ENCODE measurements at regions not wholly inside any gene's neighbourhood (a gene's known extent, or its start where the extent isn't known, plus 50 kb on each side); places are given as distances from the start of the nearest gene placed in this dataset.
"Not testable (repeated sequence)": the region's sequence is repeated elsewhere in the genome, so short reads cannot be mapped to it uniquely, and the experiment has no call there.

DNA sequence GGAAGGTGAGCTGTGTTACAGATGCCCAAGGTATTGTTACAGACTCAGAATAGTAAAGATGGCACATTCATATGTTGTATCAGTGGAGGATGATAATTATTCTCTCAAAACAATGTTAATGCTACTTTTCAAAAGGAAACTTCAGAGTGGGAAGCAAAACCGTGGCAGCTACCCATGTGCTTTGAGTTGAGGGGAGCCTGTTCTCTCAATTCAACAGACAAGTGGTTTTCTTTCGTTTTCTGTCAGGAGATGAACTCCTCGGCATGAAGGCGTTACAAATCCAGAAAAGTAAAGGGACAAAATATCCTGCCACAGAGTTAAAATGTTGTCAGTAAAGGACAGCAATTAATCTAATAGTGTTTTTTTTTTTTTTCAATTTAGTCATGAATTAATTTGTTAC, 629.4 kb upstream of the GBE1 start:
- no peak overlapping the region for H3K4me3 ChIP-seq (ENCODE audit: low read length)
- H3K9me3 ChIP-seq (ENCODE audit: control insufficient read depth, low read length): no peaks in the 10 kb centered on the region
- H3K36me3 ChIP-seq (ENCODE audit: control insufficient read depth, insufficient read depth, low read length, severe bottlenecking): no peaks in the 10 kb centered on the region
- H3K4me1 ChIP-seq (ENCODE audit: control insufficient read depth, insufficient read depth, low read length): no peaks in the 10 kb centered on the region
- no peak for DNase-seq (ENCODE audit: low read depth)
- no peaks in the 10 kb centered on the region for H3K27me3 ChIP-seq (replicated peaks; ENCODE audit: control insufficient read depth, insufficient read depth, low read length)
- H3K9ac ChIP-seq (ENCODE audit: low read length): no peak overlapping the region

DNA sequence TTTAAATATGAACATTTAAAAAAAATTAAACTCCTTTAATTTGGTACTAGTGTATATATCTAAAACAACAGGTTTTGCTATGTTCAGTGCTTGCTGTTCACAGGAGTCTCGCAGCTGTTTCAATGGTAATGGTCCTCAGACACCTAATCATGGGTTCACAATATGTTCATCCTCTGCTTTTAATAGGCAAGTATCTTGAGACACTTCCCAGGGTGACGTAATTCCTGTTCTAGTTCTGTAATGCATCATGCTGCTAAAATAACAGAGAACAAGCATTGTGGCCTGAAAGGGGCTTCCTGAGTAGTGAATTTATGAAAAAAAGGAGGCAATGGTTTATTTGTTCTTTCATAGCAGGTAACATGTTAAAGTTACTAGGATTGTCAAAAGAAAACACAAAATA, 625.2 kb upstream of the GBE1 start:
- Histone ChIP-seq H3K9ac (ENCODE audit: low read length) (no peak overlapping the region), H3K4me3 (ENCODE audit: low read length) (no peak overlapping the region), H3K36me3 (ENCODE audit: control insufficient read depth, insufficient read depth, low read length, severe bottlenecking) (no peaks in the 10 kb centered on the region), H3K4me1 (ENCODE audit: control insufficient read depth, insufficient read depth, low read length) (no peaks in the 10 kb centered on the region), H3K9me3 (ENCODE audit: control insufficient read depth, low read length) (no peaks in the 10 kb centered on the region), H3K27me3 (replicated peaks; ENCODE audit: control insufficient read depth, insufficient read depth, low read length) (no peaks in the 10 kb centered on the region)
- DNase-seq (ENCODE audit: low read depth): no peak

DNA sequence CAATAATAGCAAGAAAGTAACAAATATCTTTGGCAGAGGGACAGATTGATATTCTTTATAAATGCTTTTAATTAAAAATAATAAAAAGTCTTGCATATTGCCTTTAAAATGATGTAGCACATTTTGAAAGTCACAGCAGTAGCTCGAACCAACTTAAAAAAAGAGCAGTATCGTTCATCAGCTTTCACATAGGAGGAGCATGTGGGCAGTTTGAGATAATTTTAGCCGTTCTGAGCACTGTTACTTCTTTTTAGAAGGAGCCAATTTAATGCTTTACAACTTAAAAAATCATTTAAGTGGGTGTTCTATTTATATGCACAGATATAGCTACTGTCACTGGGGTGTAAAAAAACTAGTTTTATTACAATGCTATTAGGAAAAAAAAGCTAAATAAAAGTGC, 622.7 kb upstream of the GBE1 start:
- DNase-seq (ENCODE audit: low read depth): no peak
- Histone ChIP-seq H3K4me1 (ENCODE audit: control insufficient read depth, insufficient read depth, low read length) (no peaks in the 10 kb centered on the region), H3K27me3 (replicated peaks; ENCODE audit: control insufficient read depth, insufficient read depth, low read length) (no peaks in the 10 kb centered on the region), H3K9ac (ENCODE audit: low read length) (no peak overlapping the region), H3K4me3 (ENCODE audit: low read length) (no peak overlapping the region), H3K36me3 (ENCODE audit: control insufficient read depth, insufficient read depth, low read length, severe bottlenecking) (no peaks in the 10 kb centered on the region), H3K9me3 (ENCODE audit: control insufficient read depth, low read length) (no peaks in the 10 kb centered on the region)

DNA sequence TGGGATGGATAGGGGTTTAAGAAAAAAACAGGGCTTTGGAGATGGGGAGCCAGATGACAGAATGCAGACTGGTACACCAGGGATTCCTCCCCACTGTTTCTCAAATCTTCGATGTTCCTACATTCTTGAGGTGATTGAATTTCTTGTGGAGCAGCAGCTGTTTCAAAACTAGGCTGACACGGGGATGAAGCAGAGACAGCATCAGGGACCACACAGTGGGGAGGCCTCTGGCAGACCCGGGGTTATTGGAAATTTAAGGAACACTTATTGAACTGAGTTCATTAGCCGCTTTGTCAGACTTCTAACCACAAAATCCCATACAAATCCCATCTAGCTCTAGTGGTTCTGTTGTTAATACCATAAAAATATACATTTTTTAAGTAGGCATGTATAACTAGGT, 621.4 kb upstream of the GBE1 start:
- Histone ChIP-seq H3K36me3 (ENCODE audit: control insufficient read depth, insufficient read depth, low read length, severe bottlenecking) (no peaks in the 10 kb centered on the region), H3K9ac (ENCODE audit: low read length) (no peak overlapping the region), H3K4me3 (ENCODE audit: low read length) (no peak overlapping the region), H3K9me3 (ENCODE audit: control insufficient read depth, low read length) (no peaks in the 10 kb centered on the region), H3K27me3 (replicated peaks; ENCODE audit: control insufficient read depth, insufficient read depth, low read length) (no peaks in the 10 kb centered on the region), H3K4me1 (ENCODE audit: control insufficient read depth, insufficient read depth, low read length) (no peaks in the 10 kb centered on the region)
- DNase-seq (ENCODE audit: low read depth): no peak

DNA sequence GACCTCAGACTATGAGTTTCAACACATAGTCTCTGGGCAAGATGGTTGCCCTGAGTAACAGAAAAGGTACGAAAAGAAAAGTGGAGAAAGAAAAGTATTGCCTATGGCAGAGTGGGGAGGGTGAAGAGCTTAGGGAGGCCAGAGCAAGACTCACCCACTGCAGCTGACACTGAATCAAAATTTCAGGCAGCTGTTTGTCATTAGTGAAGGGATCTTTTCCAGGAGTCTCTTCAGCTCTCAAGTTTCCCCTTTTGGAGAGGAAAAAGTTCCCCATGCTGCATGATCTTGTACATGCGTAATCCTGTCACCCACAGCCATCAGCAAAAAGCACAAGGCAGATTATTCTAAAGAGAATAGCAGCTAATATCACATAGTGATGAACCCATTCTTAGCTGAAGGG, 616.9 kb upstream of the GBE1 start:
- DNase-seq (ENCODE audit: low read depth): no peak
- Histone ChIP-seq H3K4me1 (ENCODE audit: control insufficient read depth, insufficient read depth, low read length) (no peaks in the 10 kb centered on the region), H3K9me3 (ENCODE audit: control insufficient read depth, low read length) (peaks cover 3% of the 10 kb centered on the region), H3K27me3 (replicated peaks; ENCODE audit: control insufficient read depth, insufficient read depth, low read length) (no peaks in the 10 kb centered on the region), H3K4me3 (ENCODE audit: low read length) (no peak overlapping the region), H3K9ac (ENCODE audit: low read length) (no peak overlapping the region), H3K36me3 (ENCODE audit: control insufficient read depth, insufficient read depth, low read length, severe bottlenecking) (no peaks in the 10 kb centered on the region)

DNA sequence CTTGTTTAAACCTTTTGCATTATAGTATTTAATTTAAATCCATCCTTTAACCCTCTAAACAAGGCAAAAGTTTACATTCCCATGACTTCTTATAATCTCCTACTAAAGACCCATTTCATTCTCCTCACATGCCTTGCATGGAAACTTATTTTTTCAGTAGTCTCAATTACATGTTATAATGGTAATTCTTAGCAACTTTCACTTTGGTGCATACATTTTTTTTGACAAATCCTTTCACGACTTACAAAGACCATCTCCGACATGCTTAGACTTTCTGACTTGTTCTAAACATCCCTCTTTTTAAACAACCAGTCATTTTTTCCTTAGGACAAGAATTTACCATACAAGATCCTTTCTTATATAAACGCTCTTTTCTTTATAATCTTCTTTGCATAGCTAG, 615.4 kb upstream of the GBE1 start:
- no peaks in the 10 kb centered on the region for H3K36me3 ChIP-seq (ENCODE audit: control insufficient read depth, insufficient read depth, low read length, severe bottlenecking)
- DNase-seq (ENCODE audit: low read depth): no peak
- no peak overlapping the region for H3K9ac ChIP-seq (ENCODE audit: low read length)
- H3K4me3 ChIP-seq (ENCODE audit: low read length): no peak overlapping the region
- H3K9me3 ChIP-seq (ENCODE audit: control insufficient read depth, low read length): peaks cover 3% of the 10 kb centered on the region
- H3K27me3 ChIP-seq (replicated peaks; ENCODE audit: control insufficient read depth, insufficient read depth, low read length): no peaks in the 10 kb centered on the region
- no peaks in the 10 kb centered on the region for H3K4me1 ChIP-seq (ENCODE audit: control insufficient read depth, insufficient read depth, low read length)

DNA sequence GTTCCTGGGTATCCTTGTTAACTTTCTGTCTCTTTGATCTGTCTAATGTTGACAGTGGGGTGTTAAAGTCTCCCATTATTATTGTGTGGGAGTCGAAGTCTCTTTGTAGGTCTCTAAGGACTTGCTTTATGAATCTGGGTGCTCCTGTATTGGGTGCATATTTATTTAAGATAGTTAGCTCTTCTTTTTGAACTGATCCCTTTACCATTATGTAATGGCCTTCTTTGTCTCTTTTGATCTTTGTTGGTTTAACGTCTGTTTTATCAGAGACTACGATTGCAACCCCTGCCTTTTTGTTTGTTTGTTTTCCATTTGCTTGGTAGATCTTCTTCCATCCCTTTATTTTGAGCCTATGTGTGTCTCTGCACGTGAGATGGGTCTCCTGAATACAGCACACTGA, 612.4 kb upstream of the GBE1 start:
- H3K36me3 ChIP-seq (ENCODE audit: control insufficient read depth, insufficient read depth, low read length, severe bottlenecking); H3K4me3 ChIP-seq (ENCODE audit: low read length); H3K27me3 ChIP-seq (replicated peaks; ENCODE audit: control insufficient read depth, insufficient read depth, low read length); DNase-seq (ENCODE audit: low read depth); H3K4me1 ChIP-seq (ENCODE audit: control insufficient read depth, insufficient read depth, low read length); H3K9me3 ChIP-seq (ENCODE audit: control insufficient read depth, low read length); H3K9ac ChIP-seq (ENCODE audit: low read length): not testable (repeated sequence)

DNA sequence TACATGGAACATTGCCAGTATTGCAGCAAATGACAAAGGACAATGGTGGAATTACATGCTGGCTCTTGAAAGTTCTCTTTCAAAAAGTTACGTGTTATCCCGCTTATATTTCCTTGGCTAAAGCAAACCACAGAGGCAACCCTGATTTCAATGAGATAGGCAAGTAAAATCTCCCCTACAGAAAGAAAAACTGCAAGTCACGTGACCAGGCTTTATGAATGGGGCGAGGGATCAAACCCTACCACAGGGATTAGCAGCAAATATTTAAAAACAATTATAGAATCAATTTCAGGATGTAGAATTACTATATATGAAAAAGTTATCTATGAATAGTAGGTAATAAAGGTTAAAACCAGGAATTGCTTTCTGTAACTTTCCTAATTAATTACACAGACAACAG, 603.4 kb upstream of the GBE1 start:
- no peak for DNase-seq (ENCODE audit: low read depth)
- no peaks in the 10 kb centered on the region for H3K9me3 ChIP-seq (ENCODE audit: control insufficient read depth, low read length)
- no peaks in the 10 kb centered on the region for H3K36me3 ChIP-seq (ENCODE audit: control insufficient read depth, insufficient read depth, low read length, severe bottlenecking)
- no peak overlapping the region for H3K9ac ChIP-seq (ENCODE audit: low read length)
- H3K4me1 ChIP-seq (ENCODE audit: control insufficient read depth, insufficient read depth, low read length): peaks cover 5% of the 10 kb centered on the region
- no peaks in the 10 kb centered on the region for H3K27me3 ChIP-seq (replicated peaks; ENCODE audit: control insufficient read depth, insufficient read depth, low read length)
- H3K4me3 ChIP-seq (ENCODE audit: low read length): no peak overlapping the region

DNA sequence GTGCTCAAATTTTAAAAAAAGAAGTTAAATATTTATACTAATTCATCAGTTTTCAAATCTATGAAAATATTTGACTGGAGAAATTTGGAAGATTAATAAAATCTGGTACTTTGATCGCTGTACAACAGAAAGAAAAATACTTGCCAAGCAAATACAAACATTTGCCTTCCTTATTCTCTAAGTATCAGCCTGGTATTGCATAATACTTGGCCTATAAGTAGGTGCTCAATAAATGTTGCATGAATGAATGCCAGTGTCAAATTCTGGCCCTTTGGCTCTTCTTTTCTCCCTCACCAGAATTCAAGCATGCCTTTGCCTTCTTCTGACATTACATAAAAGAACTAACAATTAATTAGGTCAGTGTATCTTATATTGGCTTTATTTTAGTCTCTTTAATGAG, 601.7 kb upstream of the GBE1 start:
- H3K9ac ChIP-seq (ENCODE audit: low read length): no peak overlapping the region
- H3K36me3 ChIP-seq (ENCODE audit: control insufficient read depth, insufficient read depth, low read length, severe bottlenecking): no peaks in the 10 kb centered on the region
- H3K27me3 ChIP-seq (replicated peaks; ENCODE audit: control insufficient read depth, insufficient read depth, low read length): no peaks in the 10 kb centered on the region
- no peak overlapping the region for H3K4me3 ChIP-seq (ENCODE audit: low read length)
- no peak for DNase-seq (ENCODE audit: low read depth)
- peaks cover 5% of the 10 kb centered on the region for H3K4me1 ChIP-seq (ENCODE audit: control insufficient read depth, insufficient read depth, low read length)
- H3K9me3 ChIP-seq (ENCODE audit: control insufficient read depth, low read length): no peaks in the 10 kb centered on the region

DNA sequence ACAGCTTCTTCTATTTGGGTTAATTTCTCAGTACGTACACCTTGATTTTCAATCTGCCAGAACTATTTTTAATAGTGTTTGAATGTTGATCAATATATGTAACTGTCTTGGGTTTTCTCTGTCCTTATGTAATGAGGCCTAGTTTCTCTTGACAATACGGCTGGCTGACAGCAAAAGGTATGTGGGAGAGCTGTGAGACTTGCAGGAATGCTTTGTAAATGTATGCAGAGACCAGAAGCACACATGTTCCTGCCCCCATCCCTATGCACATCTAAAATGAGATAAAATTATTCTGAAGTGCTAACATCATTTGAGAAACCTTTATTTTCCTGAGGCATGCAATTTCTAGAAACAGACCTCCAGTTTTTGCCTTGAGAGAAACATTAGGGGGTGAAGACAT, 593.8 kb upstream of the GBE1 start:
- no peaks in the 10 kb centered on the region for H3K27me3 ChIP-seq (replicated peaks; ENCODE audit: control insufficient read depth, insufficient read depth, low read length)
- no peak overlapping the region for H3K9ac ChIP-seq (ENCODE audit: low read length)
- DNase-seq (ENCODE audit: low read depth): no peak
- H3K9me3 ChIP-seq (ENCODE audit: control insufficient read depth, low read length): no peaks in the 10 kb centered on the region
- H3K4me3 ChIP-seq (ENCODE audit: low read length): no peak overlapping the region
- H3K36me3 ChIP-seq (ENCODE audit: control insufficient read depth, insufficient read depth, low read length, severe bottlenecking): no peaks in the 10 kb centered on the region
- peaks cover 13% of the 10 kb centered on the region for H3K4me1 ChIP-seq (ENCODE audit: control insufficient read depth, insufficient read depth, low read length)

DNA sequence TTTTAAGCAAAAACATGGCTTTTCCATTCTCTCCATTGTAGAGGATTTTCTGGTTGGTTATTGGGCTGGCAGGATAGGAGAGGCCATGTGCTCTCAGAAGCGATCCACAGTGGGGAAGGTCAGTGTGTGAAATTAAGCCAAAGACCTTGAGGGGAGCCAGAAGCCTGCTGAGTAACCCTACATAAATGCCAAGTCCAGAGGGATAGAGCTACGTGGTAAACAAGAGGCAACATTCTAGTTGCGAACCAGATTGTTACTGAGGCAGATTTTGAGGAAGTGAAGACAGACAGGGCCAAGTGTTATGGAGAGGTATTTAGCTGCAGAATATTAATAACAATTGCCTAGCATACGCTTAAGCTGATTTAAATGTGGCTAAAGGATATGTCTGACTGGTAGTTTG, 592.8 kb upstream of the GBE1 start:
- Histone ChIP-seq H3K4me1 (ENCODE audit: control insufficient read depth, insufficient read depth, low read length) (peaks cover 13% of the 10 kb centered on the region), H3K9me3 (ENCODE audit: control insufficient read depth, low read length) (no peaks in the 10 kb centered on the region), H3K36me3 (ENCODE audit: control insufficient read depth, insufficient read depth, low read length, severe bottlenecking) (no peaks in the 10 kb centered on the region), H3K9ac (ENCODE audit: low read length) (no peak overlapping the region), H3K27me3 (replicated peaks; ENCODE audit: control insufficient read depth, insufficient read depth, low read length) (no peaks in the 10 kb centered on the region), H3K4me3 (ENCODE audit: low read length) (no peak overlapping the region)
- DNase-seq (ENCODE audit: low read depth): no peak

DNA sequence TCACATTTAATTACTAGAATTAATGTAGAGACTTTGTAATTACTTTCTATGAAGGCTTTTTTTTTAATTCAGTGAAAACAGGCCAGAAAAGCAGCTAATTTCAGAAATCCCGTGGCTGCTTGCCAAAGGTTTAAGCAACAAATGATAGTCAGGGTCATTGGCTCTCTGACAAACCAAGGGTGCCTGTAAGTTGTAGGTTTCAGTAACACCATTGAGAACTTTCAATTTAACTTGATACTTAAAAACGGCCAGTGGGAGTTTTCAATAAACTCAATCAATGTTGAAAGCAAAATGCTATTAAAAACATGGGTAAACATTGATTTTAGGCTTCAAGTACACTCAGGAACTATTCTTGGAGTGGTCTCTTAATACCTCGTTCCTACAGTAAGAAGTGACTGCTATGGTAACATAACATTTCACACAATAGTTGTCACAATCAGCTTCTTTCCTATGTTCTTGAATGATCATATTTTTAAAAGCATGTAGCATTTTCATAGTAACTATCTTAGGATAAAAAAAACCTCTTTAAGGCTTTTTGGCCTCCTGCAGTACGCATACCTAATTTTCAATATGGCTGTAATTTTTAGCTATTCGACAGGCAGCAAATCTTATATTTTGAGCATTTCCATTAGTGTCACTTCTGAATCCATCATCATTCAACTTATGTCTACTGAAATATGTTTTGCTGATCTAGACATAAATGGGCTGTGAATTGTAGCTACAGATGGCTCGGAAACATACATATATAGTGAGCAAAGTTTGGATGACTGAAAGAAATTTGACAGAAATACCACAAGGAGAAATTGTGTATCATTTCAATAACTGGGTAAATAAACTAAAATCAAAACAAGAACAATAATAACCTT, 592.1 kb upstream of the GBE1 start:
- Histone ChIP-seq H3K9ac (ENCODE audit: low read length) (no peak overlapping the region), H3K4me1 (ENCODE audit: control insufficient read depth, insufficient read depth, low read length) (peaks cover 13% of the 10 kb centered on the region), H3K36me3 (ENCODE audit: control insufficient read depth, insufficient read depth, low read length, severe bottlenecking) (no peaks in the 10 kb centered on the region), H3K27me3 (replicated peaks; ENCODE audit: control insufficient read depth, insufficient read depth, low read length) (no peaks in the 10 kb centered on the region), H3K4me3 (ENCODE audit: low read length) (peak overlapping the region; percentile 27), H3K9me3 (ENCODE audit: control insufficient read depth, low read length) (no peaks in the 10 kb centered on the region)
- no peak for DNase-seq (ENCODE audit: low read depth)
